ENCODE measurements at regions not wholly inside any gene's neighbourhood (a gene's known extent, or its start where the extent isn't known, plus 50 kb on each side); places are given as distances from the start of the nearest gene placed in this dataset.
"Not testable (repeated sequence)": the region's sequence is repeated elsewhere in the genome, so short reads cannot be mapped to it uniquely, and the experiment has no call there.

- DNase-seq (ENCODE audit: low read depth, low spot score) (no peak), ATAC-seq (no peak)
- no peak overlapping the region for H3K4me3 ChIP-seq (ENCODE audit: low read depth in 2 of 2, low read length in 2 of 2)
- H3K27me3 ChIP-seq (ENCODE audit: control insufficient read depth, insufficient read depth, low read length), result no peaks in the 10 kb centered on the region
- no peak overlapping the region for H3K27ac ChIP-seq (ENCODE audit: low read length)
- intact Hi-C loops (cut with micrococcal nuclease; ENCODE audit: unreplicated experiment) (no loop called here), in situ Hi-C loops (cut with HindIII; ENCODE audit: low pct_unique_long_range_greater_than_20kb, low sequenced_read_pairs) (no loop called here)
- TF ChIP-seq REST (IDR thresholded peaks at IDR 0.05; ENCODE audit: insufficient read depth in 1 of 2, low read depth in 2 of 2, low read length in 1 of 2) (no peak), TCF7L2 (IDR thresholded peaks at IDR 0.05; ENCODE audit: low read depth, low read length) (no peak), SIN3A (IDR thresholded peaks at IDR 0.05; ENCODE audit: borderline replicate concordance, insufficient read depth, low read depth, low read length) (no peak), POLR2AphosphoS5 (IDR thresholded peaks at IDR 0.05; ENCODE audit: low read depth, low read length) (no peak), CTCF (IDR thresholded peaks at IDR 0.05) (no peak)
- no TSS peak for BruUV-seq (replicated peaks)
- no peaks in the 10 kb centered on the region for H3K36me3 ChIP-seq (ENCODE audit: control insufficient read depth, insufficient read depth, low read length)
- CTCF ChIA-PET, result interaction anchor here (0.7 kb wide), 1 partner anchor 15 kb away, joined by 3 read pairs; no protein-coding TSS in a partner anchor
- H3K4me1 ChIP-seq (ENCODE audit: control insufficient read depth, insufficient read depth, low read length), result no peaks in the 10 kb centered on the region
- POLR2A ChIA-PET, result no interaction called here
- no peaks in the 10 kb centered on the region for H3K9me3 ChIP-seq (ENCODE audit: control insufficient read depth, insufficient read depth, low read depth, low read length)
Observed at GRCh38 chr10:34938399-34938670, 123.2 kb upstream of the PARD3 start.

GRCh38 chr10:34937643-34938398, 122.7 kb upstream of the PARD3 start:
- H3K4me3 ChIP-seq (ENCODE audit: low read depth in 2 of 2, low read length in 2 of 2); in situ Hi-C loops (cut with HindIII; ENCODE audit: low pct_unique_long_range_greater_than_20kb, low sequenced_read_pairs); CTCF ChIA-PET; H3K4me1 ChIP-seq (ENCODE audit: control insufficient read depth, insufficient read depth, low read length); H3K36me3 ChIP-seq (ENCODE audit: control insufficient read depth, insufficient read depth, low read length); ATAC-seq; H3K9me3 ChIP-seq (ENCODE audit: control insufficient read depth, insufficient read depth, low read depth, low read length); intact Hi-C loops (cut with micrococcal nuclease; ENCODE audit: unreplicated experiment); H3K27me3 ChIP-seq (ENCODE audit: control insufficient read depth, insufficient read depth, low read length); H3K27ac ChIP-seq (ENCODE audit: low read length); DNase-seq (ENCODE audit: low read depth, low spot score); BruUV-seq (replicated peaks): not testable (repeated sequence)
- TF ChIP-seq CTCF (IDR thresholded peaks at IDR 0.05), result peak; percentile 68
- POLR2A ChIA-PET, result interaction anchor here (0.7 kb wide), 1 partner anchor 344 kb away, joined by 4 read pairs; no protein-coding TSS in a partner anchor
